ENCODE measurements at regions not wholly inside any gene's neighbourhood (a gene's known extent, or its start where the extent isn't known, plus 50 kb on each side); places are given as distances from the start of the nearest gene placed in this dataset.

GRCh38 chr3:18054625-18055024, 312.2 kb upstream of the TBC1D5 start:
- TF ChIP-seq POLR2AphosphoS5 (IDR thresholded peaks at IDR 0.05) (no peak), POLR2A (IDR thresholded peaks at IDR 0.05) (no peak), CTCF (IDR thresholded peaks at IDR 0.05) (no peak), EP300 (IDR thresholded peaks at IDR 0.05) (no peak)
- Histone ChIP-seq H3K36me3 (no peaks in the 10 kb centered on the region), H3K4me3 (no peak overlapping the region), H3K9me3 (peaks cover 0 to 9% (median 5%) of the 10 kb centered on the region in 4 donors), H3K27me3 (no peaks in the 10 kb centered on the region), H3K4me1 (no peaks in the 10 kb centered on the region), H3K27ac (no peak overlapping the region)
- DNase-seq: no peak
- intact Hi-C loops (cut with DNase I; ENCODE audit: low total_unique reads): no loop called here
- 74 to 80% (median 79%) methylated on average over 1 of the region's 1 CpG for WGBS, 5 donors

GRCh38 chr3:18051306-18051705, 308.9 kb upstream of the TBC1D5 start:
- peaks cover 0 to 3% (median 0%) of the 10 kb centered on the region in 4 donors for H3K4me1 ChIP-seq
- DNase-seq: no peak
- TF ChIP-seq POLR2AphosphoS5 (IDR thresholded peaks at IDR 0.05): no peak
- TF ChIP-seq POLR2A (IDR thresholded peaks at IDR 0.05): no peak
- TF ChIP-seq CTCF (IDR thresholded peaks at IDR 0.05): no peak
- no peak for TF ChIP-seq EP300 (IDR thresholded peaks at IDR 0.05)
- no peak overlapping the region for H3K27ac ChIP-seq
- H3K36me3 ChIP-seq: no peaks in the 10 kb centered on the region
- peaks cover 0 to 9% (median 5%) of the 10 kb centered on the region in 4 donors for H3K9me3 ChIP-seq
- no peaks in the 10 kb centered on the region for H3K27me3 ChIP-seq
- intact Hi-C loops (cut with DNase I; ENCODE audit: low total_unique reads): no loop called here
- H3K4me3 ChIP-seq: no peak overlapping the region
- 84 to 94% (median 88%) methylated on average over 3 of the region's 3 CpGs for WGBS, 5 donors

DNA sequence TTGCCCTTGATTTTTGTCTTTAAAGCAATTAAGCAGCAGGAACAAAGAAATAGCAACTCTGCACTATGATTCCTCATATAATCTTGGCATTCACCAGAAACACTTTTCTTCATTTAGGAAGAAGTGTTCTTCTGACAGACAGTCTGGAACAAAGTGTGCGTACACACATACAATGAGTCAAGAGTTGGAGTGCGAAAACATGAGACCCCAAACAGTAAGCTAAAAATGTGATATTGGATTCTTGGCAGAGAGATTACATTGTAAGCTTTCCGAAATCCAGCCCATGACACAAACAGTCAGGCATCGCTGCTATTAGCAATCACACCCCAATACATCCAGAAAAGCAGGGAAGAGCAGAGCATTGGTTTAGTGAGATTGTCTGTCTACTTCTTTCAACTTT, 306.7 kb upstream of the TBC1D5 start:
- Histone ChIP-seq H3K27ac (no peak overlapping the region), H3K4me1 (peaks cover 0 to 3% (median 0%) of the 10 kb centered on the region in 4 donors), H3K9me3 (no peaks in the 10 kb centered on the region), H3K36me3 (no peaks in the 10 kb centered on the region), H3K27me3 (no peaks in the 10 kb centered on the region), H3K4me3 (no peak overlapping the region)
- TF ChIP-seq POLR2A (IDR thresholded peaks at IDR 0.05): no peak
- no peak for TF ChIP-seq EP300 (IDR thresholded peaks at IDR 0.05)
- no peak for TF ChIP-seq POLR2AphosphoS5 (IDR thresholded peaks at IDR 0.05)
- TF ChIP-seq CTCF (IDR thresholded peaks at IDR 0.05): no peak
- intact Hi-C loops (cut with DNase I; ENCODE audit: low total_unique reads): no loop called here
- 65 to 78% (median 69%) methylated on average over 4 of the region's 4 CpGs for WGBS, 5 donors
- peak in 1 of 2 donors; percentile 14 for DNase-seq

DNA sequence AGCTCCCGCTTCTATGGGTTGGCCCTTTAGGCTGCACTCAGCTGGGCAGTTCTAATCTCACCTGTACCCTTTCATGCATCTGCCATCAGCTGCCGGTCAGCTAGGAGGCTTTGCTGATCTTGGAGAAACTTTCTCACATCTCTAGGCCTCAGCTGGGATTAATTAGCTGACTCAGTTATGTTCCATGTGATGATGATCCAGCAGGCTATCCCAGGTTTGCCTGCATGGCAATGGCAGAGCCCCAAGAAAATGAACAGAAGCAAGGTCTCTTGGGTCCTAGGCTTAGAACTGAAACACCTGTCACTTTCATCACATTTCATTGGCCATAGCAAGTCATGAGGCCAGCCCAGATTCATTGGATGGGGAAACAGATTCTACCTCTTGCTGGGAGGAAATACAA, 304.6 kb upstream of the TBC1D5 start:
- DNase-seq: no peak
- TF ChIP-seq CTCF (IDR thresholded peaks at IDR 0.05) (no peak), EP300 (IDR thresholded peaks at IDR 0.05) (no peak), POLR2A (IDR thresholded peaks at IDR 0.05) (no peak), POLR2AphosphoS5 (IDR thresholded peaks at IDR 0.05) (no peak)
- H3K4me3 ChIP-seq: no peak overlapping the region
- no peaks in the 10 kb centered on the region for H3K9me3 ChIP-seq
- WGBS, 5 donors: 89 to 94% (median 93%) methylated on average over 2 of the region's 2 CpGs
- H3K36me3 ChIP-seq: no peaks in the 10 kb centered on the region
- peaks cover 0 to 3% (median 0%) of the 10 kb centered on the region in 4 donors for H3K4me1 ChIP-seq
- H3K27ac ChIP-seq: no peak overlapping the region
- H3K27me3 ChIP-seq: no peaks in the 10 kb centered on the region
- intact Hi-C loops (cut with DNase I; ENCODE audit: low total_unique reads): no loop called here

Measured in stomach (tissue), 8 donors.